HT1080 (cell line): ENCODE measurements at regions not wholly inside any gene's neighbourhood (a gene's known extent, or its start where the extent isn't known, plus 50 kb on each side); places are given as distances from the start of the nearest gene placed in this dataset.
"Not testable (repeated sequence)": the region's sequence is repeated elsewhere in the genome, so short reads cannot be mapped to it uniquely, and the experiment has no call there.

Source experiments
- DNase-seq: peaks from one replicate; pipeline ENCODE4 v3.0.0-alpha.2; 2015; ENCODE audit warnings: low read depth

DNA sequence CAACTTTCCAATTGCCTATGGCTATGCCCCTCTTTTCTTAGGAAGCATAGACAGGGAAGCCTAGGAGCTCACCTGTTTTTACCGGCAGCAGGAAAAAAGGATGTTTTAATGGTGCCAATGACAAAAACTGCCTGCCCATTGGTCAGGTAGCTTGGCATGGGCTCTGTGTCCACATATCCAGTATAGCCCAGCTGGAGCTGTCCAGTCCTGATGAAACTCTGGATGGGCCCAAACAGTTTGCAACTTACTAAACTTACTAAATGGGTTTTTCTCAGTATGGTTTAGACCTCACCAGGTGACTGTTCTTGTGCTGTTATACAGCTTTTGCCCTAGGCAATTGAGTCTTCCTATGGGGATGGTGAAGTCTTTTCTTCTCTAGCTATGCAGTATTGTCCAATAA is 711.2 kb downstream of the AMY1C start:
- DNase-seq, result no peak

DNA sequence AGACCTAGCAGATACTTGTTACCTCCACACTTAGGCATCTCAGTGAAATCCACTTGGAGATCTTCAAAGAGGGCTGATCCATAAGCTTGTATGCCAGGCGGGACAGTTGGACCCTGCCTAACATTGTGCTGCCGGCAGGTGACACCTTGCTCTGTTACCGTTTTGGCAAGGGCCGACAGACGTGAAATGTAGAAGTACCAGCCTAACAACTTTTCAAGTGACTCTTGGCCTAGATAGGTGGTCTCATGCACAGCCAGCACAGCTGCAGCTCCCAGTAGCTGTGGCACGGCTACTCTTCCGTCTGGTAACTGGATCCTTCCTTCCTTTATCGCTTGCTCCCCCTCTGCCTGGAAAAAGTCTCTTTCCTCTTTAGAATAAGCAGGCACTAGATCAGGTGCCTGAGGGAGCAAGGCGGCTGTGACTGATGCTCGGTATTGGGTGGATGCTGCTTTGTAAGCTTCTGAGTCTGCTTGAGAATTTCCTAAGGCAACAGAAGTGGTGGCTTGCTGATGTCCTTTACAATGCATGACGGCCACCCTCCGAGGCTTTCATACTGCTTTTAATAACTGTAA is 713.5 kb downstream of the AMY1C start:
- no peak for DNase-seq

DNA sequence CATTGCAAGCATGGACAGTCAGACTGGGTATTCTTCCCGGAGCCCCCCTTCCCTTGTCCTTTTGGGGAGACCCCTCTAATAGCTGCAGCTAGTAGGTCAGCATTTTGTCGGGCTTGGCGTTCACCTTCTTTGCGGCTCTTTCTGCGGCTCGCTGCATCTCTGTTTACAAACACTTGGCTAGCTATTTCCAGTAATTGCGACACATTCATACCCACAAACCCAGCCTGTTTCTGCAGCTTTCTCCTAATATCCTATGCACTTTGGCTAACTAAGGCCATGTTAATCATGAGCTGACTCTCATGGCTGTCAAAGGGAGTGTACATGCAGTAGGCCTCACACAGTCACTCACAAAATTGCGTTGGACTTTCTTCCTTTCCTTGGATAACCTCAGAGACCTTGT is 716.4 kb downstream of the AMY1C start:
- DNase-seq, result no peak

DNA sequence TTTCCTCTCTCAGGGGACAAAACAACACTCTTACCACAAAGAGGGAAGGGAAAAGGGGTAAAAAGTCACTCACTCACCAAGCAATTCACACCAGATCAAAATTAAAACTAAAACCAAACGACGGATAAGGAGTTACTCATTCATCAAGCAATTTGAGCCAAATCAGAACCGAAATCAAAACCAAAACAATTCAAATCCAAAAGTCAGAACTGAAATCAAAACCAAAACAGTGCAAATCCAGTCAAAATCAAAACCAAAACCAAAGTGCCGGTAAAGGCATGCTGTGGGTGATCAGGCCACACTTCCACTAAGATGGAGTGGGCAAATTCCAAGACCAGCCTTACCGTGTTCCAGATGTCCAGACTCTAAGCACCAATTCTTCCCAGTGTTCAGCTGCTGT is 717.9 kb downstream of the AMY1C start:
- peak; percentile 44 for DNase-seq

DNA sequence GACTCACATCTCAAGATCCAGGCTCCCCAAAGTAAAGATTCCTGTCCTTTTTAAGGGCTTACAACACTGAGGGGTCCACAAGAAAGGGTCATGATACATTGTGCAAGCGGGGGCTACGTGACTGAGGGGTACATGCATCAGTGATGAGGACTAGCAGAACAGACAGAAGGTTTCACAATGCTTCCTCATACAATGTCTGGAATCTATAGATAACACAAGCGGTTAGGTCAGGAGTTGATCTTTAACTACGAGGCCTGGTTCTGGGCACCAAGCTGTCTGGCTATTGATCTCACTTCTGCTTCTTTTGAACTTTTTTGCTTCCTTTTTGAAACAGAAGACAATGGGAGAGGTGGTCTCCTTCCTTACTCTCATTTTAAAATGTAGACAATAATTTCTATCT is 718.6 kb downstream of the AMY1C start:
- no peak for DNase-seq

DNA sequence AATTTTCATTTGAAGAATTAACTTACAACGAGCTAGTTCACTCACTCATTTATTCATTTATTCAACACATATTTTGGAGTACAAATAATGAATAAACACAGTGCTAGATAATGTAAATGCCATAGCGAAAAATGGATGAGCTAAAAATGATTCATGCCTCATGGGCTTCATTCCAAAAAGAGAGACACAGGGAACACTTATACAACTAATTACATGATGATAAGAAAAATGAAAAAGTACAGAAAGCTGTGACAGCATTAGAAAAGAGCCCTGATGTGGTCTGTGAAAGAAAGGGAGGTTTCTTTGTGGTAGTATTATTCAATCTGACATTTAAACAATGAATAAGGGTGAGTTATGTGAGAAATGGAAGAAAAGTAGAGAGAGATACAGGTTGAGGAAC is 726.4 kb downstream of the AMY1C start:
- DNase-seq, result no peak

DNA sequence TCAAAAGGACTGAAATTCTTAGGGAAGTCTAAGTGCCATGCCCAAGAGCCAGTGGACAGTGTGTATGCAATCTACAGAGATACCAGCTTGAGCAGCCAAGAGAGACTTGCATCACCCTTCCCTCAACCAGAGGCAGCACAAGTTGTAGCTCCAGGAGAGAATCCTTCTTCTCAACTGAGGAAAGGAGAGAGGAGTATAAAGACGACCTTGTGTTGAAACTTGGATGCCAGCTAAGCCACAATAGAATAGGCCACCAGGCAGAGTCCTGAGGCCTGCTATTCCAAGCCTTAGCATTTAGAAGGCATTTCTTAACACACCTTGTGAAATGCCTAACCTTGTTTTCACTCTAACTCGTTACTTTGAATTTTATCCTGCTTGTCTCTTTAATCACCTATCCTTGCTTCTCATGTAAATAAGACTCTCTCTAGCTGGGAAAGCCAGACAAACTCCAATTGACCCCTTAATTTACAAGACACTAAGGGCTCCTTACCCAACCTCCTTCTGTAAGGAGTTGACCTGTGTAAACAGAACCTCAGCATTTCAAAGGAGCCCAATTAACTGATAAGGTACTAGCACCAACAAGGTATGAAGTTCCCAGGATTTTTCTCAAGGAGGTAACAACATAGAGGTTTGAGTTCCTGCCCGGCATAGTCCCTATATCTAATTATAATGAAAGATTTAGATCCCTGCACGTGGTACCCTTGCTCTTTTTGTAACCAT is 738.8 kb downstream of the AMY1C start:
- DNase-seq, result no peak

DNA sequence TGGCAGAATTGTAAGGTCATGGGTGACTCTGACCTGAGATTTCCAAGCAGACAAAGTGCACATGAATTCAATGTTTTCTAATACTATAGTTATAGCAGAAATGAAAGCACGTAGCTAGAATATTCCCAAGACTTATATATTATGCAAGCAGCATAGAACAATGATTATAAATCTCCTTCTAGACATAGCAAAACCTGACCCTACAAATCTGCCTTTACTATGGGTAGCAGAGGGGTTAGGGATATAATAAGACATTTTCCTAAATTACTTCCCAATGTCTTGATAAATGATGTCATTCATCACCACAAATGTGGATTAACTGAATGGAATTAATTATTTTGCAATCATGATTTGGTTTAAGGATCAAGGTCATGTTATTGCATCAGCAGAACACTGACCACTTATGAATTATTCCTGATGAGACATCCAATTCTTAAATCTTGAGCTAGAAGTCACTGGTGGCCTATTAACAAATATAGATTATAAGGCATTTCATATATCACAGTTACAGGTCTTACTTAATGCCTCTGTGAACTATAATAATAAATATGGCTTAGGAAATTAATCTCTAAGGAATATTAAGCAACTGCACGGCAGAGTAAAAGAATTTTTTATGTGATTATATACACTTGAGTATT is 776.6 kb downstream of the AMY1C start:
- DNase-seq, result no peak

DNA sequence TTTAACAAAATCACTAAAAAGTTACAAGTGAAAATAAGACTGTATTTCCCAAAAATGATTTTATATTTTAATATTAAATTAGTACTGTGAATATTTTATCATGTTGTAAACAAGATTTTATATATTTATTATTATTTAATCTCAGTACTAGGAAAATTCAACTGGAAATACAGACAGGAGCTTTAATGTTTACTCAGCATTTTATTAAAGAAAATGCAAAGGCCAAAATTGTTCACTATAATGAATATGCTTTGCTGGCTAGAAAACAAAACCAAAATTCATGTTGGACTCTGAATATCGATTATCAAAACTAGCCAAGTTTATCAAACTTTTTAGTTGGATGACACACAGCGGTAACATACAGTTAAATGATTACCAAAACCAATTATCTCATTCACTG is 782.3 kb downstream of the AMY1C start:
- DNase-seq, result no peak

DNA sequence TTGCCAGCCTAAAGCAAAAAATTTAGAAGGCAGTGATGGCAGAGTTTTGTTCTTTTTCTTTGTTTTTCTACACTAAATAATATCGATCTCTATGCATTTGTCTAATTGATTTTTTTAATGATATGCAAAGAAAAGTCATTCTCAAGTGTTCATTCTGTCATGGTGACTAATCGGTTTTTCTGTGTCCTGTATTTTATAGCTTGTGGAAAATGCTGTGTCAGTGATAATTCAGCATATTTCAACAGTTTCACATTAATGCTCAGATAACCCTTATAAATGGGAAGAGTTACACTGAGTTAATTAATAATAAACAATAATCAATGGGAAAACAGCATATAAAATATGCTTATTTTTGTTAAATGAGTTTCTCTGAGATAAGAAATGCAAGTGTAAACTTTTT is 824.9 kb downstream of the AMY1C start:
- no peak for DNase-seq

DNA sequence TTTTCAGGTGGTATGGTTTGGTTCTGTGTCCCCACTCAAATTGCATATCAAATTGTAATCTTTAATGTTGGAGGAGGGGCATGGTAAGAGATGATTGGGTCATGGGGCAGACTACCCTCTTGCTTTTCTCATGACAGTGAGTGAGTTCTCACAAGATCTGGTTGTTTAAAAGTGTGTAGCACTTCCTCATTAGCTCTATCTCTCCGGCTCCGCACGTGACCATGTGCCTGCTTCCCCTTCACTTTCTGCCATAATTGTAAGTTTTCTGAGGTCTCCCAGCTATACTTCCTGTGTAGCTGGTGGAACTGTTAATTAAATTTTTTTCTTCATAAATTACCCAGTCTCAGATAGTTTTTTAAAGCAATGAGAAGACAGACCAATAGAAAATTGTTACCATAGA is 843.2 kb downstream of the AMY1C start:
- no peak for DNase-seq

DNA sequence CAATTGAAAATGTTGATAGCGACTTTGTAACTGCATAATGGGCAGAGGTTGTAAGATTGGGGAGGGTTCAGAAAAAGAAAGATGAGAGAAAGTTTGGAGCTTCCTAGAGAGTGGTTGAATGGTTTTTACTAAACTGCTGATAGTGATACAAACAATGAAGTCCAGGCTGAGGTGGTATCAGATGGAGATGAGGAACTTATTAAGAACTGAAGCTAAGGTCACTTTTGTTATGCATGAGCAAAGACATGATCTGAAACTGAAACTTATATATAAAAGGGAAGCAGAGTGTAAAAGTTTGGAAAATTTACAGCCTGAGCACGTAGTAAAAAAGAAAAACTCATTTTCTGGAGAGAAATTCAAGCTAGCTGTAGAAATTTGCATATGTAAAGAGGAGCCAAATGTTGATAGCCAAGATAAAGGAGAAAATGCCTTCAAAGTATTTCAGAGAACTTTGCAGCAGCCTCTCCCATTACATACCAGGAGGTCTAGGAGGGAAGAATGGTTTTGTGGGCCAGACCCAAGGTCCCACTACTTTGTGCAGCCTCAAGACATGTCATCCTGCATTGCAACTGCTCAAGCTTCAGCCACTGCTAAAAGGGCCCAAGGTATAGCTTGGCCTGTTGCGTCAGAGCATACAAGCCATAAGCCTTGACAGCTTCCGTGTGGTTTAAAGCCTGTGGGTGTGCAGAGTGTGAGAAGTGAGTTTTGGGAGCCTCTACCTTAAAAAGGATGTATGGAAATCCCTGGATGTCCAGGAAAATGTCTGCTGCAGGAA is 843.9 kb downstream of the AMY1C start:
- no peak for DNase-seq

DNA sequence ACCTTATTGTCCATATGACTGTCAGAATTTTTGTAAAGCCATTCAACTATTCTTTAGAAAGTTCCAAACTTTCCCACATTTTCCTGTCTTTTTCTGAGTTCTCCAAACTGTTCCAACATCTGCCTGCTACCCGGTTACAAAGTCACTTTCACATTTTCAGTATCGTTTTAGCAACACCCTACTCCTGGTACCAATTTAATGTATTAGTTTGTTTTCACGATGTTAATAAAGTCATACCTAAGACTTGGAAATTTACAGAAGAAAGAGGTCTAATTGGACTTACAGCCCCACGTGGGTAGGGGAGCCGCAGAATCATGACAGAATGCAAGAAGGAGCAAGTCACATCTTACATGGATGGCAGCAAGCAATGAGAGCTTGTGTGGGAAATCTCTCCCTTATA is 867.8 kb downstream of the AMY1C start:
- no peak for DNase-seq

DNA sequence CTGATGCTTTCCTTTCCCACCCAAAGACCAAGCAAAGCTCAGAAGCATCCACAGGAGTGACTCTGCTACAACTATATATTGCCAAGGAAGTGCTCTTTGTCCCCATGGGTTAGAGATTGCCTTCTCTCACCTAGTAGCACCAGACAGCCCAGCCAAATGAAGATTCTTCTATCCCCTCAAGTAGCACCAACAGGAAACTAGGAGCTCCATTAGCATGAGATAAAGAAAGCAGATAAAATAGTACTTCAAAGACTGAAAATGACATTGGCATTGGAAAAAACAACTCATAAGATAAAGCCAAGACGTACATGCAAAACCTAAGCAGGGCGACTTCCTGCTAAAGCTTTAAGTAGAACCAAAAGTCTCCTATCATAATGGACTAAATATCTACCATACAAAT is 871.5 kb downstream of the AMY1C start:
- no peak for DNase-seq

DNA sequence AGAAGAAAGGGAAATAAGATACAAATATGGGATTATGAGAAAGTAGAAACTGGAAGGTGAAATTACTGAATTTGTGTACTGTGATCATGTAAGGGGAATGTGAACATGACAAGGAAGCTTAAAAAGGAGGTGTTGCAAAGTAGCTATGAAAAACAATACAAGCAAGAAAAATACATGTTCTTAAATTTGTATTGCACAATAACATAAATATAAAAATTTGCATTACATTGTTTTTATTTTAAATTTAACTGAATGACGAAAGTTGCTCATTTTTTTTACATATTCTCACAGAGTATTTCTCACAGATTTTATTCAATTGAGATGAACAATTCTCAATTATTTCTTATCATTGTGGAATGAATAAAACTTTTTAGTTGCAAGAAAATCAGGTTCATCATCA is 874.8 kb downstream of the AMY1C start:
- no peak for DNase-seq

DNA sequence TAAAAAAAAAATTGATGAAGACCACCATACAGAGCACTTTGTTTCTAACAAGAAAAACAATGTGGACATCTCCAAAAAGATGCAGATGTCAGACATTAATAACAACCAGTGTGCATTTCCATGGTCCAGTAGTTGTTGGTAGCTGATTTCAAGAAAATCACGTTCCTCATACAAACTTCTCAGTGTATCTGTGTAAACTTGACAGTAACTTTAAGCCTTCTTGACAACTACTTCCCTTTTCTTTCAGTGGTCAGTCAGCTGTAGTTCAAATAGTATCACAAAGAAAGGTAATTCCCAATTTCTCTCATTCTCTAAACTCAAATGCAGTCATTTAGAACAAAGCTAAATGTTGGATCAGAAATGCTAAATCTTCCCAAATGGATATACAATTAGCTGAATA is 879.9 kb downstream of the AMY1C start:
- no peak for DNase-seq

DNA sequence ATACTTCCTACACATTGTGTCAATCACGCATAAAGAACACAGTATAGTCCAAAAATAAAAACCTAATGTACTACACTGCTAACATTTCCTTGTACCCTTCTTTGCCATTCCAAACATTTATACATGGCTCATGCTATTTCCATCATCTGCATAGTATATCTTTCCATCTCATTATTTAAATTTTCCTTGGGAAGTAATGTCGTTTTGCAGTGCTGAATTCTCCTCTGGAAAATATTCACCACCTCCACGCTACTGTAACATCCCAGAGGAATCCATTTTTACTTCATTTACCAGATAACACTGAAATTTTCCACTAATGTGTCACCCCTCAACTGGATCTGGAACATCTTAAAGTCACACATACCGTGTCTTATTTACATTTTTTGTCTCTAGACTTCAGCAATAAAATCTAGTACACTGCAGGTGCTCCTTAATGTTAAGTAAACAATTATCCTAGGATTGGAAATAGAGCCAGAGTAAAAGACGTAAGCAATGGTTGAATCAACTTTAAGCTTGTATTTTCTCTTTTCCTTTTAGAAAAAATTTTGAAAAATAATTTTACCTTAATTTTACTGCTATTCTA is 881.0 kb downstream of the AMY1C start:
- DNase-seq, result no peak

DNA sequence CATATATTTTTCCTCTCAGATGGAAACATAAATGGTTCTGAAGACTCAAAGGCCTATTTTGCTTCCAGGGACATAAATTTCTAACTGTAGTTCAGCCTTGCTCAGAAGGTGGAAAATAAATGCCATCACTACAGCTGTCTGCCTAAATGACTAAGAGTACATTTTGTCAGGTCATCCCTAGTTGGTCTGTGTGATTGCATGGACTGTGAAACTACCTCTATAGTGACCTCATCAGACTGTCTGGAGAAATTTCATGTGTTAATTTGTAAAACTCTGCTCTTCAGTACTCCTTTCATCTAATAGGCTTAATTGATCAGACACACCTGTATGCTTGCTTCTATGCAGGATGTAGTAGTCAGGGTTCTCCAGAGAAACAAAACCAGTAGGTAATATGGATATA is 886.9 kb downstream of the AMY1C start:
- DNase-seq, result peak; percentile 15

DNA sequence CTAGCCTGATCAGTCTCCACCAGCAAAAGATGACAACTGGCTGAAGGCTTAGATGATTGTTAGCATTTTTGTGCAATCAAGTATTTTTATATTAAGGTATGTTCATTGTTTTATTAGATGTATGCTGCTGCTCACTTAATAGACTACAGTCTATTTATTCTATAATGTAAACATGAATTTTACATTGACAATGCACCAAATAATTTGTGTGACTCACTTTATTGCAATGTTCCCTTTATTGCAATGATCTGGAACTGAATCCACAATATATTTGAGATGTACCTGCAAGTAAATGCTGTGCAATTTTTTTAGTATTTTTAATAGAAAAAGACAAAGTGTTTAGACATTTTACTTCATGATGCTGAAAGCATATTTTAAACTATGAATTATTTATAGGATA is 896.5 kb downstream of the AMY1C start:
- no peak for DNase-seq

DNA sequence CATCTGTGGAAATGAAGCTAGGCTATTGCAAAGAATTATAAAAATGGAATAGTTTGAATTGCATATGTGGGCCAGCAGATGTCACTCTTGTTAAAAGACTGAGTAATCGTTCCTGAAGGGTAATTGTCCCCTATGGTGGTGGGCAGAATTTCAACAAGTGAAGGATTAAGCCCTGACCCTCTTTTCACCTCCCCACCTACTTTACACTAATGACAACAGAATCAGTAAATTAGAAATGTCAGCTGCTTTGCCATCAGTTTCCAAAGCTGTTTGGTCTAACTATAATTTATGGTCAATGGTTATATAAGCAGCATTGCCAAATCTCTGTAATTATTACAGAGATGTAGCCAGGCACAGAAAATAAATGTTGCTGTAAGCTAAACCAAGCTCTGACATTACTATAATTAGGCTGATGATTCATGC is 898.6 kb downstream of the AMY1C start:
- DNase-seq, result peak; percentile 29

DNA sequence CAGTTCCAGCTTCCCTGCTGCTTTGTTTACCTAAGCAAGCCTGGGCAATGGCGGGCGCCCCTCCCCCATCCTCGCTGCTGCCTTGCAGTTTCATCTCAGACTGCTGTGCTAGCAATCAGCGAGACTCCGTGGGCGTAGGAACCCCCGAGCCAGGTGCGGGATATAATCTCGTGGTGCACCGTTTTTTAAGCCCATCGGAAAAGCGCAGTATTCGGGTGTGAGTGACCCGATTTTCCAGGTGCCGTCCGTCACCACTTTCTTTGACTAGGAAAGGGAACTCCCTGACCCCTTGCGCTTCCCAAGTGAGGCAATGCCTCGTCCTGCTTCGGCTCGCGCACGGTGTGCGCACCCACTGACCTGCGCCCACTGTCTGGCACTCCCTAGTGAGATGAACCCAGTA is 914.7 kb downstream of the AMY1C start:
- DNase-seq, result not testable (repeated sequence)

DNA sequence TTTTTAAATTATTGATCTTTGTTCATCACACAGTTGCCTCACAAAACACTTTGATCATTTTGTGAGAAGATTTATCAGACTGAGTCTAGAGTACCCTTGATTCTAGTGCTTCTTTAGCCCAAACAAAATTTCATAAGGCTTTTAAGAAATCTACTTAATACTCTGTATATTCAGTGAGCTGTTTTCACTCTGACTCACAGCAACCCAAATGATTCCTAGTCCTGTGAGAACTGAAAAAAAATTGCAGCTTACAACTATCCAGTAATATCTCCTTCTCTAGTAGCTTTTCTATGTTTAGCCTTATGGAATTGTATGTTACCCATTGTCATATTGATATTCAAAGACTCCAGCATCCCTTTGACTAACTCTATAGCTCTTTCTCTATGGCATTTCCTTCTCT is 915.6 kb downstream of the AMY1C start:
- no peak for DNase-seq
